ENCODE measurements at regions not wholly inside any gene's neighbourhood (a gene's known extent, or its start where the extent isn't known, plus 50 kb on each side); places are given as distances from the start of the nearest gene placed in this dataset.
"Not testable (repeated sequence)": the region's sequence is repeated elsewhere in the genome, so short reads cannot be mapped to it uniquely, and the experiment has no call there.

DNA sequence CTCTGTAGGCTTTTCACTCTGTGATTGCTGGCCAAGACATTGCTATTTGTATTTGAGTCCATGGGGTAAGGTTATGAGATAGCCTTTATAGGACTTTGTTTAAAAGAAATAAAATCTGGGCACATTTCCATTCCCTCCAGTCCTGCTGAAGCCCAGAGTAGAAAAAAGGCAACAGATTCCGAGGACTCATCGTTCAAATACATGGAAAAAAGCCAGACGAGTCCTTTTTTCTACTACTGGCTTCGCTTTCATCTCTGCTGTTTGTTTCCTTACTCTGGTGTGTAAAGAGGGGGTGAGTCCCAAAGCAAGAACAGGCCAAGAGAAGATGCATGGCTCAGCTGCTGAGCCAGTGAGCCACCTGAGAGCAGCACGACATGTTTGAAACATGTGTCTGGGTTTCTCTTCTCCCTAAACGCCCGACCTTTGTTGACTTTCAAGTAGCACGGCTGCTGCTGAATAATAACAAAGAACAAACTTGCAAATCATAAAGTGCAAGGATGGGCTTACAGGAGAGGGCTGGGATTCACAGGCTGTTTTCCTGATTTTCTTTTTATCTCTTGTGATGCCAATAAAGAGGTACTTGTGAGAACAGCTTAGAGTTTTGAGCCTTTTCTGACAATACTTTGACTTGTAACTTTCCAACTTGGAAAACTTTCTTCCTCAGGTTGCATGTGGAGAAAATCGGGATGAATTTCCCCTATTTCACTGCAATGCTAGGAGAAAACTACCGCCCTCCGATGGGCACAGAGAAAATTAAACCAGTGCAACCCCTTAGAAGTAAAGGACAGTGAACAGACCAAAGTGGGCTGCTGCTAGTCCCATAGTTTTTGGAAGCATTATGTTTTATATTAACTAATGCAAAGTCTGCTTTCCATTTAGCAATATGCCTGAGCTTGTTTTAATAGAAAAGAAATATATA is 195.2 kb upstream of the RAG2 start:
- no peak for DNase-seq

DNA sequence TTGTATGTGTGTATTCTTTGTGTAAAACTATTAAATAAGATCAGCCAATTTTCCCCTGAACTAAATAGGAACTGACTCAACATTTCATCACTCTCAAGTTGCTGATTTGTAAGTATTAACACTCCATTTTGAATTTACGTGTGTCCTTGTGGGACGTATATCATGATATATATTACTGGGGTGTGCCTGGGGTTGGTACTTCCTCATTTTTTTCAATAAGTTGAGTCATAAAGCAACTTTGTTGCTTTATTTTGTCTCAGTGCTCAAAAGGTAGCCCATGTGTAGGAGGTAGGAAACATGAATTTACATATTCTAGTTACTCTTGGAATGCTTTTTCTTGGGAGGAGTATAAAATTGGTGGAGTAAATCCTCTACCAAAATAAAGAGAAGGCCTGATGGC is 193.9 kb upstream of the RAG2 start:
- DNase-seq, result no peak

DNA sequence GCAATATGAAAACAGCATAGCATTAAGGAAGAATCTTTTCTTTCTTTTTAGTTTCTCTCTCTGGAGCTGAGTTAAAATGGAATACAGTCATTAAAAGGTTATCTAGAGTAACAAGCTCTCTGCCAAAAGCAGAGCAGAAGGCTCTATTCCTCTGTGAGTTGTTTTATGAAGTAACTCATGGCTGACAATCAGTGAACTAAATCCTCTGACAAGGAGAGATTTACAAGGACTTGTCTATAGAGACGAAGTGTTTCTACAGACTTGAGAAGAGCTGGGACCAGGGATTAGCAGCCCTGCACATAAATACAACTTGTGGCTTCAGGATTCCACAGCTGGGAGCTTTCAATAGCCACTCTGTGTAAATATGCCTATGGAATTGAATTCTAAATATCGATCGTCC is 192.5 kb upstream of the RAG2 start:
- DNase-seq, result no peak

DNA sequence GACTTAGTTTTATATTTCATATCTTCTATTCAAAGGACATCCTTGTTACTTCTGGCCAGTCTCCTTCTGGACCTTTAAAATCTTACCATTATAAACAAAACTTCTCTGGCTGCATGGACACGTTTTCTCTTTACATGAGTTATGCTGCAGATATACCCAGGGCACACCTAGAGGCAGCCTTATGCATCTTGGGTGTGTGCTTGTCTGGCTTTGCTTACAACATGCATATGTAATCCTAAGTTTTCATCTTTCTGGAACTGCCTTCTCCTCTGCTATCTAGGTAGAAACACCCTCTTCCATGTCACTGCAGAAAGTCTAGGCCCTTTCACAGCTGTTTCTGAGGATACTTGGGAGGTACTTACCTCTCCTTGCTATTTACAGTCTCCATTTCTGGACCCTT is 185.8 kb upstream of the RAG2 start:
- DNase-seq, result no peak

DNA sequence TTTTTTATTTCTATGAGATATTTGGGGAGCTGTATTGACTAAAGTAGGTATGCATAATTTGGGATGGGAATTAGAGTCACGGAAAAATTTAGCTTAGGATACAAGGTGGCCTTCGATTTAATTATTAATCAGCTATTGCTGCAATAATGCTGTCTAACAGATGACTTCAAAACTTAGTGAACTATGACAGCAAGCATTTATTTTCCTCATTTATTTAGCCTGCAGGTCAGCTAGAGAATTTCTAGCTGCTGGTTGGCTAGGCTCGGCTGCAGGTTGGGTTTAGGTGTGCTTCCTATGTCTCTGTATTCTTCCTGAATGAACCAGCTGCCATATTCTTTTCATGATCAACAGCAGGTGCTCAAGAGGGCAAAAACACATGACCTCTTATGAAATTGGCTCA is 181.8 kb upstream of the RAG2 start:
- no peak for DNase-seq

DNA sequence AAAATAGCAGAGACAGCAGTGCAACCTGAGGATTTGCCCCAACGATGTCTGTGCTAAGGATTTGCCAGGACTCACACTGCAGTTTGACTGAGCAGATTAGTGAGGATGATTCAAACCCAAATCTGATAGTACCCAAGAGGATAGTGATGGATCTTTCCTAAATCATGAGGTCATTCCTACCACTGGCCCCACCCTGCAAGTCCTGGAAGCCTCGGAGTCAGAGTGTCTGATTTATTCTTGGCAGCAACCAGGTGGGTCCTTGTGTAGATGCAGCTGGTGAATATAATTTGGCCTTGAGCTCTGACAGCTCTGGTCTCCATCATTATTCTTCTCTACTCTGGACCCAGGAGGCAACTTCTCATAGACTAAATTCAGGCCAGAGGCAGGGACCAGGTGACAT is 179.3 kb upstream of the RAG2 start:
- DNase-seq, result no peak

DNA sequence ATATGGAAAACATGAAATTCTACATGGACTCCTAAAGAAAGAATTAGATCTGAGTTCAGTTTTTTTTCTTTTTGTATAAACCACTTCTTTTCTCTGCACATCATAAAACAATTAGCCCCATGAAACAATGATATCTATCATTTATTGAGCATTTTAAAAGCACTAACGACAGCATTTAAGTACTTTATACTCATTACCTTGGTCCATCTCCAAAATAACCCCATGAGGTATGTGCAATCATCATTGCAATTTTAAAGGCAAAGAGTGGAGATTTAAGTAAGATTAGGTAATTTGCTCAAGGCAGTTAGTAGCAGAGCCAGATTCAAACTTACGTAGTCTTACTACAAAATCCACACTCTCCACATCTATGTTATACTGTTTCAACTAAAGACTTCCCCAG is 177.7 kb upstream of the RAG2 start:
- no peak for DNase-seq

DNA sequence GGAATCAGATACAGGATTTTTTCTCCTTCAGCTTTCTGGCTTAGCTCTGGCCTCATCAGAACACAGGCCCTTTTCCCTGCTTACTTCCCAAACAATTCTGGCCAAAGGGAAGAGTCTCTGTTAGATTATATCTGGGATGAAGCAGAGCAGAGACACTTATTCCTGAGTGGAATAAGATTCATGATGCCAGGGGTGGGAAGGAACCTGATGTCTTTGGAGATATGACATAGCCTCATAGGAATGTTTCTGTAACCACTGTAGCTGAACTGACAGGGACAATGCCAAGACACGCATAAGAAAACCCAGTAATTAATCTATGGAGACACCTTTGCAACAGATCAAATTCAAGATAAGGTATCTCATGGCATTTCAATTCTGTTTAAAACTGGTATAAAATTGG is 177.1 kb upstream of the RAG2 start:
- no peak for DNase-seq

DNA sequence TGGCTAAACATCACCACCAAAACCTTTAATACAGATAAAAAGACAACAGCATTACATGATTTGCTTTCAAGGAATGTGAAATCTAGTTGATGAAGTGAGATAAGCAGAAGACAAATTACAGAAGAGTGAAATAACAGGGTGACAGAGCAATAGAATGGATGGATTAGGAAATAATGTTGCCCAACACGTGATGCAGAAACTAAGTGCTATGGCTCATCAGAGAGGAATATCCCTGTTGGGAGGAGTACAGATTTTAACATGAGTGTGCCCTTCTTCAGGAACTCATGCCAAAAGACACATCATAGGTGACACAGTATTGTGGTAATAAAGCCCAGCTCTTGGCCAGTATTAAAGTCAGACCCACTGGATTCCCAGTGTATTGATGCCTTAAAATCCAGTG is 176.6 kb upstream of the RAG2 start:
- DNase-seq, result no peak

DNA sequence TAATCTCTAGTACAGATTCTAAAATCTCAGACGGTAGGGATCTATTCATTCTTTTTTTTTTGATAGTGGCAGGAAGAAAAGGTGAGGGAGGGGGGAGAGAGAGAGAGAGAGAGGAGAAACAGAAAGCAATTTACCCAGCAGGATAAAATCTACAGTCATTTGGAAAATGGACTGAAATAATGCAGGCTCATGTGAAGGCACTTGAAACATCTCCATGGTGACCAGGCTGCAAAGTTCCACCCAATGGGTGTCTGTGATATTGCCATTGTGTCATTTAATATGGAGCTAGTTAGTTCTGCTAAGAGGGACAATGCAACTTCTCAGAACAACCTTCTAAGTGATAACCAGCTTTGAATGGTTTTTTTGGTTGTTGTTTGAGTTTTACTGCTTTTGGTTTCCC is 165.2 kb upstream of the RAG2 start:
- DNase-seq, result no peak

DNA sequence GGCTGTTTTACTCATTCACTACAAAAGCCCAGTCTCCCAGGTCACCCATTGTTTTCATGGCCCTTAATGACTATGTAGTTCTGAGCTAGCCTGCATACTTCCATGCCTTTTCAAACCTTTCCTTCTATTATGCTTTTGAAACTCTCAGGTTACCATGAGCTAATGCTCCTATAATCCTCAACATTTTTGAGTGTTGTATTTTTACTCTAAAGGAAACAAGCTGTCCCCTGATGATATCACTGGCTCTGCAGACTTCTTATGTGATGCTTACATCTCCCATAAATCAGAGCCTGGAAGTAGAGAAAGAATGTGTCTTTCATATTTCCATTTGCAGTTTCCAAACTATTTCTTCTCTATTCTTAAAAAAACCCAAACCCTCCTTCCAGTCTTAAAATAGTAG is 159.0 kb upstream of the RAG2 start:
- DNase-seq, result no peak

DNA sequence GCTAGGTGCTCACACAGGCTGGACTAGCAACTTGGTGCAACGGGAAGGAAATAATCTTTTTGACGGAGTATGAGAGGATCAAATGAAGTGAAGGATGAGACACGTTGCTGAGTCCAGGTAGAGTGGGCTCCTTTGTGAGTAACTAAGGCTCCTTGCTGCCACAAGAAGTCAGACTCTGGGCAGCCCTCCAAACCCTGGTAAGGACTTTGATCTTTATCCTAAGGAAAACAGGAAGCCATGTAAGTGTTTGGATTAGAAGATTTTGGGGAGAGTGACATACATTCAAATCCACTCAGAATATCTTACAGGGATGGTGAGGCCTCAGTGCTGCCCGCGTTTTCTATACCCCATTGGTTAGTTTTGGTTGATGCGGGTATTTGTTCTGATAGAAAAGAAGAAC is 155.9 kb upstream of the RAG2 start:
- no peak for DNase-seq

DNA sequence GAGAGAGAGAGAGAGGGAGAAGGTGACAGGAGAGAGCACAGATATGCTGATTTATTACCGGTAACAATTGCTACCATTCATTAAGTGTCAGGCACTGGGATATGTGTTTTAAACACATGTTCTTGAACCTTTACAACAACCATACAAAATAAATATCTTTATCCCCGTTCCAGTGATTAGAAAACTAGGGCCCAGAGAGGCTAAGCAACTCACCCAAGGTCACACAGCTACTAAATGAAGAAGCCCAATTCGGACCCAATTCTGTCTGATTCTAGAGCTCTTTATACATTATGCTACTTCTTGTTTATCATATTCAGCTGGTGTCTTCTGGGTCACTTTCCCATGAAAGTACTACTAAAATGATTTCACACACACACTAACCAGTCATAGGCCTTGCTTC is 154.0 kb upstream of the RAG2 start:
- DNase-seq, result no peak

DNA sequence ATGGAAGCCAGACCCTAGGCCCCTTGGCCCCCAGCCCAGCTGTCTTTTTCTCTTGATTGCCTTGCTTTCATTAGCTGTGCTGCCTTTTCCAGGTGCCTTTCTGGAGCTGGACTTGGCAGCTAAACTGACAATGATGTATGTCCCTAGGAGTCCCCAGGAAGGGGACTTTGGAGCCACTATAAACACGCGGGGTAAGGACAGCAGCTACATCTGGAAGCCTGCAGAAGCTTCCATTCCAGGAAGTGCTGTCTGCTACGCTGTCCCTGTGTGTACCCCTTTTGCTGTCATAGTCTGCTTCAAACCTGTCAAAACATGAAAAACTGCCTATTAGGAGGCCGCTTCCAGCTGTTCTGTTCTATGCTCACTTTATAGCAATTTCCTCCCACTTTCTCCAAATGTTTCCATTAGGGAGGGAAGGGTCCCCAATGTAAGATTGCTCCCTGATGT is 153.3 kb upstream of the RAG2 start:
- no peak for DNase-seq

DNA sequence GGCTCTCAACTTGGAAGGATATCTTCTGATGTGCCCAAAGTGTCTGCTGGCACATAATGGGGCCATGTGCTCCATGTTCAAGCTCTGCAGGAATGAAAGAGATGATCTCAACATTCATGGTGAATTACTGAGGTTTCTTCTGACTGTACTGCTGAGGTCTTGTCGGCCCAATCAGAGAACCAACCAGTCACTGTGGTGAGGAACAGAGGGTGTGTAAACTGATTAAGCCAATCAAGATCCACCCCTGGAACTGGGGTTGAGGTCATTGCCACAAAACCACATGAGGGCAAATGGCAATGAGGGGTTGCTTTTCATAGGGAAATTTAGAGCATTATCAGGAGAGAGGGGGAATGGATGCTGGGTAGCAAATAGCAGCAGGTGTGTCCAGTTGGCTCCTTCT is 152.3 kb upstream of the RAG2 start:
- DNase-seq, result no peak

DNA sequence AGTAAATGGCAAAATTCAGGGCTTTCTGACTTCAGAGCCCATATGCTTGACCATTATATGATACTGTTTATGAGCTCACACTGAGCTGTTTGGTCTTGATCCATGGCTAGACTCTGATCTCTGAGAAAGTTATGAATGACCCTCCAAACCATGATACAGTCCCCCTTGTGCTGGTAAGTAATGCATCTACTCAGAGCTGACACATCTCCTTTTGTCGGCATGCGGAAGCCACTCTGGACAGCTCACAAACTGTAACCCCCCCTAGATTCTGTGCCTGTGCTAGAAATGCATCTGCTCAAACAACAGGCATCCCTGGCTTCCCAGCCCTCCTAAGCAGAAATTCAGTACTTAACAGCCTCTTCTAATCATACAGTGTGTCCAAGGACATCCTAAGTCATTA is 150.8 kb upstream of the RAG2 start:
- no peak for DNase-seq

DNA sequence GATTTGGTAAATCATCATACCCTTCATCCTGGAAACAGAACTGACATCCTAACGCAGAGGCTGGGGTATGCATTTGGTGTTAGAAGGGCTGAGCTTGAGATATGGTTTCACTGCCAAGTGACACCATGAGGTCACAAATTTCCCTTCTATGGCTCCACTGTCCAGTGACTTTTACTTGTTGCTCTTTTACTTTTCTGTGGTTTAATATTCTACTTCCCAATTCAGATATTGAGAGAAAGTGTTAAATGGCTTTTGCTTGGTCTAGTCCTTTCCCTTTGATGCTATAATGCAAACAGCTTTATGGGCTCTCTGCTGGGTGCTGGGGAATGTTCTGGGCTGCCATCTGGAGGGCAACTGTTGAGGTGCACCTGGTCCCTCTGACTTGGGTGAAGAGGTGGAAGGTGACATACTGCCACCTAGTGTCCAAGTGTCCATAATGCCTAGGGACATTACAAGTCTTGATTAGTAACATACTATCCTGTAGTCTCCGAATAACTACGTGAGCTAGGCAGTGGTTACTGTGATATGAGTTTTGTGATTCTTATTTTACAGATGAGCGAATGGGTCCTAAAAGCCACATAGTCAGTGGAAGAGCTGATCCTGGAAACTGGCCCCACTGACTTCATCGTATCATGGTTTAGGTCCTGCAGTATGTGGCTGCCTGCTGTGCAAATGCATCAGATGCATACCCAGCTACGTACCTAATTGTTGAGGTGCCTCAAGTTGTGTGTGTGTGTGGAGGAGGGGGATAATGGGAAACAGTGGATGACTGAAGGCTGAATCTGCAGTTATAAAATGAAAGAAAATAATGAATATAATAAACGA is 149.1 kb upstream of the RAG2 start:
- peak; percentile 67 for DNase-seq

DNA sequence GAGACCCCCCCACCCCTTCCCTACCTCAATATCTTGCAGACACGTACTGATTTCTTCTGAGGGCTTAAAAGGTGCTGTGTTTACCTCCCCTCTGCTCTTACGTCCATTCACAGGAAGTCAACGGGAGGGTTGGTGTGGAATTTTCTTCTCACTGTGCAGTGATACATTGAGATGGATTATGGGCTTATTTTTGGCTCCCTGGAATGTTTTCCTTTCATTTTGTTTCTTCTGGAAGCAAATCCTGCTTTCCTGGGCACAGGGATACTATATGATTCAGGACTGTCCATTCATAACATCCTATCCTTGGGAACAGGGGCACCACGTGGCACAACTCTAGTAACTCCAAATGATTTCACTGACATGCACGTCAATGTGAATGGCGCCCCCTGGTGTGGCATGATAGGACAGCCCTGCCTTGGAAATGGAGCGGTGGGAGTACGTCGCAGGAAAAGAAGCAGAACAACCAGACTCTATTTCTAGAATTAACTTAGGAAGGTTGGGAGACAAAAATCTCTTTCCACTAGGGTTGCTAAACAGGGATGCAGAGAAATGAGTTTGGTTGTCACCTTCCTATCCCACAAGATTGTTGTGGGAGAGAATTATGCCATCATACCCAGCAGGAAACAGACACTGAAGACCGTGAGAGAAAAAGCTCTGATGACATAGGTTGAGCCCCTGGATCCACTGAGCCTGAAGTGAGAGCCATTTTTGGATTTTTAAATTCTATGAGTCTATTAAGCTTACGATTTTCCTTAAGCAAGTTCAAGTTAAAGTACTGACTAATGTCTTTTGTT is 146.5 kb upstream of the RAG2 start:
- DNase-seq, result peak; percentile 39

DNA sequence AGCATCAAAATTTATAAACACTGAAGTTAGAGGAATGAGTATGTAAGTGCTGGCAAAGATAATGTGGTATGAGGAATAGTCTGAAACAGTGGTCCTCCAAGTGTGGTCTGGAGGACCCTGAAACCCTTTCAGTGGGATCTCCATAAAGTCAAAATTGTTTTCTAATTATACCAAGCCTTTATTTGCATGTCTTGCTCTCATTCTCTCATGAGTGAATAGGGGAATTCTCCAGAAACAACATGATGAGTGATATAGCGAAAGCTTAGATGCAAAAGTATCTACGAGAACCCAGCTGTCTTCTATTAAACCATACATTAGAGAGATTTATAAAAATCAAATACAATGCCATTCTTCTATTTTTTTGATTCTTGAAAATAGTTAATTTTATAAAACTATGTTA is 145.0 kb upstream of the RAG2 start:
- no peak for DNase-seq

DNA sequence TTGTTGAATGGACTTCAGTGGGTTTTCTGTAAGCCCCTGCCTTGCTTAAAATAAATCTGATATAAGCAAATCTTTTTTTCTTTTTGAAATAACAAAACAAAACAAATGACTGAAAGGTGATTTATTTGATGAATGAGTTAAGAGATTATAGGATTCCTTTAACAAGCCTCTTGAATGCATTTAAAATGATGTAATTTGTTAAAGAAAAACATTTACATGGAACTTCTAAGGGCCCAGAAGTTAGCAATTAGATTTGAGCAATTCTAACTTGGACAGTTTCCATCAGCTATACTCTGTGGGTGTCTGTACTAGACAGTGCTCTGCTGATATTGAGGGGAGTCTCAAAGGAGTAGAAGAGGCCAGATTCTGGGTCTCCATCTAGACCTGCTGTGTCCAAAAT is 143.5 kb upstream of the RAG2 start:
- no peak for DNase-seq

DNA sequence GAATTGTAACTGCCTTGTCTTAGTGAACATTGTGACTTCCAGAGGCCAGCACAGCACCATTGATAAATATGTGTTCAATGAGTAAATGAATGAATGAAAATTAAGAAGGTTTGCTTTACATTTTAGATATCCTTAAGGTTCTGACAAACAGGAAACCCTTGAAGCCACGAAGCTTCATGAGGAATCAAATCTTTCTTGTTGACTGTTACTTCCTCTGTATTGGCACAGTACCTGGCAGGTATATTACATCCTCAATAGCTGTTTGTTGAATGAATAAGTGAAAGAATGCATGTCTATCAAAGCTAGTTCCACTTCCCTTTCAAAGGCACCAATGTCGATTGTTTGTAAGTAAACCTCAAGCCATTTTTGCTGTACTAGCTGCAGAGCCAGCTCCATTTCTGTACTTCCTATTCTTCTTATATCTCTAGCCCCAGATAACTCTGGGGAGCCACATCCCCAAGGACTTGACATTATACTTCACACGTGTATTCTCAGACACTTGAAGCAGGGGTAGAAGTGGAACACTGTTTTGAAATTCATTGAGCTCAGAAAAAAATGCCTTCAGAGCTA is 140.3 kb upstream of the RAG2 start:
- DNase-seq, result no peak

DNA sequence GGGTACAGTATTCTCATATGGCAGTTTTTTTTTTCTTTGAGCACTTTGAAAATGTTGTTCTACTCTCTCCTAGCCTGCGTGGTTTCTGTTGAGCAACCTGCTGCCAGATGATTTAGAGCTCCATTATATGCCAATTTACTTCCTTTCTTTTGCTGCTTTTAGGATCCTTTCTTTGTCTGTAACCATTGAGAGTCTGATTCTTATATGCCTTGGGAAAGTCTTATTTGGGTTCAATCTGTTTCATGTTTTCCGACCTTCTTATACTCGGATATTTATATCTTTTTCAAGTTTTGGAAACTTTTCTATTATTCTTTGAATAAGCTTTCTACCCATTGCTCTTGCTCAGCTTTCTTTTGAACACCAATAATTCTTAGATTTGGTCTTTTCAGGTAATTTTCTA is 138.1 kb upstream of the RAG2 start:
- DNase-seq, result no peak

DNA sequence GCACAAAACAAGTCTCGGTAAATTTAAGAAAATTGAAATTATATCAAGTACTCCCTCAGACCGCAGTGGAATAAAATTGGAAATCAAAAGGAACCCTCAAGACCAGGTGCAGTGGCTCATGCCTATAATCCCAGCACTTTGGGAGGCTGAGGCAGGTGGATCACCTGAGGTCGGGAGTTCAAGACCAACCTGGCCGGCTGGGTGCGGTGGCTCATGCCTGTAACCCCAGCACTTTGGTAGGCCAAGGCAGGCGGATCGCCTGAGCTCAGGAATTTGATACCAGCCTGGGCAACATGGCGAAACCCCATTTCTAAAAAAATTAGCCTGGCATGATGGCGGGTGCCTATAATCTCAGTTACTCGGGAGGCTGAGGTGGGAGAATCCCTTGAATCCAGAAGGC is 135.7 kb upstream of the RAG2 start:
- DNase-seq, result not testable (repeated sequence)

Data from NCI-H1048 (cell line).